COLO668 (cell line): ENCODE measurements at regions not wholly inside any gene's neighbourhood (a gene's known extent, or its start where the extent isn't known, plus 50 kb on each side); places are given as distances from the start of the nearest gene placed in this dataset.
"Not testable (repeated sequence)": the region's sequence is repeated elsewhere in the genome, so short reads cannot be mapped to it uniquely, and the experiment has no call there.

Experiments used
- DNase-seq: peaks from one replicate; lab custom pipeline; 2025; ENCODE audit not compliant: unreplicated experiment; lab: John Stamatoyannopoulos, UW

- DNase-seq: not testable (repeated sequence)
Observed at GRCh38 chr14:105620865-105621471, 94.6 kb downstream of the TMEM121 start.

DNA sequence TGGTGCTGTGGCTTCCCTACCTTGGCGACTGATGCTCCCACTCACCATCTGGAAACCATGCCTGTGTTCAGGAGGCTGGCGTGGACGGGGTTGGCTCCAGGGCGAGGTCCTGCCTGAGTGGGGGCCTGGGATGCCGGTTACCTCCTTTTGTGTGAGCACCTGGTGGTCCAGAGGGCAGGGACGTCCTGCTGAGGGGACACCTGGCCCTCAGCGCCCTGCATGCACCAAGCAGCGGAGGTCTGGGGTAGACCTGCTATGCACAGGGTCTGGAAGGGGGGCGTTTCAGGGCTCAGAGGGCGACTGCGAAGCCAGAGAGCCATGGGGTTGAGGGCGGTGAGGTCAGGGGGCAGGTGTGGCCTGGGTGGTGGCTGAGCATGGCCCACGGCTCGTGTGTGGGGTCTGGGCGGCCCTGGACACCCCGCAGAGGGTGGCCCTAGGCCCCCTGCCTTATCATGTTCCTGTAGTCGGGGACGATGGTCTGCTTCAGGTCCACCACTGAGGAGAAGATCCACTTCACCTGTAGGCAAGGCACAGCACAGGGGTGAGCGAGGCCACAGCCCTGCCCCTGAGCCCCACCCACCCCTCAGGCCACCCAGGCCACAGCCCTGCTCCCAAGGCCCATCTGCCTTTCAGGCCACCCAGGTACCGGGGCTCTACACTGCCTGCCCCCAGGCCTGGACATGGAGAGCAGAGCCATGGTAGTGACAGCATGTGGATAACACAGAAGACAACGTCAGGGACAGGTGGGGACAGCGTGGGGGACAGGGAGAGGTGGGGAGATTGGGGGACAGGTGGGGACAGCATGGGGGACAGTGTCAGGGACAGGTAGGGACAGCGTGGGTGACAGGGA is 95.3 kb downstream of the TMEM121 start:
- DNase-seq: not testable (repeated sequence)

DNA sequence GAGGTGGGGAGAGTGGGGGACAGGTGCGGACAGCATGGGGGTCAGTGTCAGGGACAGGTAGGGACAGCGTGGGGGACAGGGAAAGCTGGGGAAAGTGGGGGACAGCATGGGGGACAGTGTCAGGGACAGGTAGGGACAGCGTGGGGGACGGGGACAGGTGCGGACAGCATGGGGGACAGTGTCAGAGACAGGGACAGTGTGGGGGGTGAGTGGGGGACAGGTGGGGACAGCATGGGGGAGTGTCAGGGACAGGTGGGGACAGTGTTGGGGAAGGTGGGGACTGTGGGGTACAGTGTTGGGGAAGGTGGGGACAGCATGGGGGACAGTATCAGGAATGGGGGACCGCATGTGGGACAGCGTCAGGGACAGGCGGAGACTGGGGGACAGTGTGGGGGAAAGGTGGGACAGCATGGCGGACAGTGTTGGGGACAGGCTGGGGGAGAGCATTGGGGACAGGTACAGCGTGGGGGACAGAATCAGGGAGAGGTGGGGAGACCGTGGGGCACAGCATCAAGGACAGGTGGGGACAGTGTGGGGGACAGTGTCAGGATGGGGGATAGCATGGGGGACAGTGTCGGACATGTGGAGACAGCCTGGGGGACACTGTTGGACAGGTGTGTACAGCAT is 96.1 kb downstream of the TMEM121 start:
- no peak for DNase-seq

GRCh38 chr14:105623178-105623577 is 96.8 kb downstream of the TMEM121 start:
- not testable (repeated sequence) for DNase-seq

DNA sequence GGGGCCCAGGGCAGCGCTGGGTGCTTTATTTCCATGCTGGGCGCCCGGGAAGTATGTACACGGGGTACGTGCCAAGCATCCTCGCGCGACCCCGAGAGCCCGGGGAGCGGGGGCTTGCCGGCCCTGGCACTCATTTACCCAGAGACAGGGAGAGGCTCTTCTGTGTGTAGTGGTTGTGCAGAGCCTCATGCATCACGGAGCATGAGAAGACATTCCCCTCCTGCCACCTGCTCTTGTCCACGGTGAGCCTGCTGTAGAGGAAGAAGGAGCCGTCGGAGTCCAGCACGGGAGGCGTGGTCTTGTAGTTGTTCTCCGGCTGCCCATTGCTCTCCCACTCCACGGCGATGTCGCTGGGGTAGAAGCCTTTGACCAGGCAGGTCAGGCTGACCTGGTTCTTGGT is 98.0 kb downstream of the TMEM121 start:
- DNase-seq: not testable (repeated sequence)

GRCh38 chr14:105624749-105625434 is 98.5 kb downstream of the TMEM121 start:
- not testable (repeated sequence) for DNase-seq

GRCh38 chr14:105625448-105625847 is 99.1 kb downstream of the TMEM121 start:
- DNase-seq: not testable (repeated sequence)

GRCh38 chr14:105626111-105626510 is 99.7 kb downstream of the TMEM121 start:
- DNase-seq: not testable (repeated sequence)

GRCh38 chr14:105626651-105627050 is 100.3 kb downstream of the TMEM121 start:
- DNase-seq: not testable (repeated sequence)

GRCh38 chr14:105627287-105627686 is 100.9 kb downstream of the TMEM121 start:
- not testable (repeated sequence) for DNase-seq

DNA sequence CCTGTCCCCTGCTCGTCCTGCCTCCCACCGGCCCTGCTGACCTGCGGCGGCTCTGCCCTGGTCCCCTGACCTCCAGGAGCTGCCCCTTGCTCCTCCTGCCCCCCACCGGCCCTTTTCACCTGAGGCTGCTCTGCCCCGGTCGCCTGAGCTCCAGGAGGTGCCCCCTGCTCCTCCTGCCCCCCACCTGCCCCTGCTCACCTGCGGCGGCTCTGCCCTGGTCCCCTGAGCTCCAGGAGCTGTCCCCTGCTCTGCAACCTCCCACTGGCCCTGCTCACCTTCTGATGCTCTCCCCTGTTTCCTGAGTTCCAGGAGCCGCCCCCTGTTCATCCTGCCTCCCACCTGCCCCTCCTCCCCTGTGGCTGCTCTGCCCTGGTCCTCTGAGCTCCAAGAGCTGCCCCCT is 101.3 kb downstream of the TMEM121 start:
- no peak for DNase-seq

DNA sequence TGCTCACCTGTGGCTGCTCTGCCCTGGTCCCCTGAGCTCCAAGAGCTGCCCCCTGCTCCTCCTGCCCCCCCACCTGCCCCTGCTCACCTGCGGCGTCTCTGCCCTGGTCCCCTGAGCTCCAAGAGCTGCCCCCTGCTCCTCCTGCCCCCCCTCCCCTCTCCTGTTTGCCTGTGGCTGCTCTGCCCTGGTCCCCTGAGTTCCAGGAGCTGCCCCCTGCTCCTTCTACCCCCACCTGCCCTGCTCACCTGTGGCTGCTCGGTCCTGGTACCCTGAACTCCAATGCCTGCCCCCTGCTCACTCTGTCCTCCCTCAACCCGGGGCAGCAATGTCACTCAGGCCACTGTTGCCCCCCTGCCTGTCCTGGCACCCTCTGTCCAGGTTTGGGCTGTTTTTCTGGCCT is 101.7 kb downstream of the TMEM121 start:
- not testable (repeated sequence) for DNase-seq

- DNase-seq: not testable (repeated sequence)
Observed at GRCh38 chr14:105628531-105629067, 102.2 kb downstream of the TMEM121 start.

DNA sequence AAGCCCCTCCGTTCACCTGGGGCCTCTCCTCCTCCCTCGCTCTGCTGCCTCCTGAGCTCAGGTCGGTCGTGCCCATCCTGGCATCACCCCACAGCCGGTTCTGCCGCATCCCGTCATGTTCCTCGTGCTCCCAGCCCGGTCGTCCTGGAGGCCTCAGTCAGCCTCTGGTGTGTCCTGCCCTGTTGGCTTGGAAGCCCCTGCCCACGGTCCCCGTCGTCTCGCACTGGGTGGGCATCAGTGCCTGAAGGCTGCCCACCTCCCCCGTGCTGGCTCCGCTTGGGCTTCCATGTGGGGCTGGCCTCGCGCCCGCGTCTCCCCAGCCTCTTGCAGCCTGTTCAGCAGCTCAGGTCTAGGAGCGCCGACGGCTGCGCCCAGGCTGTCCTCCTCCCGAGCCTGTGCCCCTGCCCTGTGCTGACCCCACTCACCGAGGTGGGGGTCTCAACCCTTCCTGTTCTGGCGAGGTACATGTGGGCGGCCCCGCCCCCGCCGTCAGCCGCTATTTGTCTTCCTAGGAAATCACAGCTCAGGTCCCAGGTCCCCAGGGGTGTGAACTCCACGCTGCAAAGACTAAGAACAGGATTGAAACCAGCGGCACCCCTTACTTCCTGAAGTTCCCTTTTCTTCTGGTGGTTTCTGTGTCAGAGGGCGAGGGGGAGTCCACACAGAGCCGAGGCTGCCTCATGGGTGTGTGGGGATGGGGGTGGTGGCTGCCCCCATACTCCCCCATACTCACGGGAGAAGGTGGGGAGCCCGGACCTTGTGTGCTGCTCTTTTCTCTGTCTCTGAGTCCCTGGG is 102.9 kb downstream of the TMEM121 start:
- not testable (repeated sequence) for DNase-seq

GRCh38 chr14:105629886-105630215 is 103.5 kb downstream of the TMEM121 start:
- DNase-seq: no peak

DNA sequence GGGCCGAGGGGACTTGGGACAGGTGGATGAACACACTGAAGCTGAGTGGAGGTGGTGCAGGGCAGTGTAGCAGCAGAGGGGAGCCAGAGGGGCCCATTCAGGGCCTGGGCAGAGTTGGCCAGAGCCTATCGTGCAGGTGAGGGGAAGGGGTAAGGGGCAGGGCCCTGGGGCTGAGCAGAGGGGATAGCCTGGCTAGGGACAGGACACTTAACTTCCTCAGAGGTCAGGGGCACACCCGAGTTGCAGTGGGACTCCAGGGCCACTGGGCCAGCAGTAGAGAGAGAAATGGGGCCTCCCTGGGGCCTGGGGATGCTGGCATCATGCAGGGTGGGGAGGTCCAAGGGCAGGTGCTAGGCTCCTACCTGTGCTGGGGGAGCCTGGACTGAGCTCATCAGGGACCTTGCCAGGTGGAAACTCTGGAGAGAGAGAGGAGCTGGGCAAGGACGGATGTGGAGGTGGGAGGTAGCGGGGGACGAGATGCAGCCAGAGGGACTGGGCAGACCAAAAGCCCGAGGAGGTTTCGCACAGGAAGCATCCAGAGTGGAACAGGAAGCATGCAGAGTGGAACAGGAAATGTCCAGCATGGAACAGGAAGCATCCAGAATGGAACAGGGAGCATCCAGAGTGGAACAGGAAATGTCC is 104.0 kb downstream of the TMEM121 start:
- not testable (repeated sequence) for DNase-seq

DNA sequence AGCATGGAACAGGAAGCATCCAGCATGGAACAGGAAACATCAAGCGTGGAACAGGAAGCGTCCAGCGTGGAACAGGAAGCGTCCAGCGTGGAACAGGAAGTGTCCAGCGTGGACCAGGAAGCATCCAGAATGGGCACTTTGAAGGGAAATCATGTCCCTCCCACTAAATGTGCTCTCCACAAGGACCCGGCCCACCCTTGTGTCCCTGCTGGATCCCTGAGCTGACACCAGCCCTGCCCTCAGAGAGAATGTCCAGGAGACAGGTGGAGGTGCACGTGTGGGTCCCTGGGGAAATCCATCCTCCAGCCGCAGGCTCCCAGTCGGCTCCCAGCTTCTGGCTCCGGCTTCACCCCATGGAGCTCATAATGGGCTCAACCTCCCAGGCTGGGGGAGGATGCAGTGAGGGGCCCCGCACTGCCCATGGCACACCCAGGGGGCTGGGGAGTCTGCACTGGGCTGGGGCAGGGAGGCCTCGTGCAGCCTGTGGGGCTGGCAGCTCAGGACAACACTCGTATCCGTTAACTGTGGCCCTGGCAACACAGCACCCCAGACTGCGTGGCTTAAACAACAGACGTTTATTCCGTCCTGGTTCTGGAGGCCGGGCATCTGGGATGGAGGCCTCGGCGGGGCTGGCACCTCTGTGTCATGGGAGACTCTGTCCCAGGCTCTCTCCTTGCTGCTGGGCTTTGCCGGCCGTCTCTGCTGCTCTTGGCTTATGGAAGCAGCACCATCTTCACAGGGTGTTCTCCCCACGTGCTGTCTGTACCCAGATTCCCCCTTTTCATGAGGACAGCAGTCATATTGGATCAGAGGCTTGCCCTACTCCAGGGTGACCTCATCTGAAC is 104.8 kb downstream of the TMEM121 start:
- DNase-seq: not testable (repeated sequence)

DNA sequence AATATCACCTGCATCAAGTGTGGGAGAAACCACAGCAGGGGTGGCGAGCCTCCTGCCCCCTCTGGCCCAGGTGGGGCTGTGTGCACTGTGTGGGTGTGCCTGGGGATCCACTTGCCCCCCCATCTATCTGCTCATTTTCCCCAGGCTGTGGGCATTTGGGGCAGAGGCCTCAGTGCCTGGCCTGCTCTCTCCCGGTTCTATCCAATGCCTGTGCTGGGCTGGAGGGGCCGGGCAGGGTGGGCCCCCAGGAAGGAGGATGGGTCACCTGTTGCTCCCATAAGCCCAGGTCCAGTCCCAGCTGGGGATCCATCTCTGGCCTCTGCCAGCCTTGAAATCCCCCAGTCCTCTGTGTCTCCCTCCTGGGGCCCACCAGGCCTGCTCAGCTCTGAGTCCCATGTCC is 105.6 kb downstream of the TMEM121 start:
- no peak for DNase-seq

GRCh38 chr14:105633596-105633995 is 107.2 kb downstream of the TMEM121 start:
- not testable (repeated sequence) for DNase-seq
